DOHH2 (cell line): ENCODE measurements at regions not wholly inside any gene's neighbourhood (a gene's known extent, or its start where the extent isn't known, plus 50 kb on each side); places are given as distances from the start of the nearest gene placed in this dataset.

Experiments
- H3F3A ChIP-seq: fragments of 200-600 bp; sonication (generic), shearing (Covaris generic); 2 replicates; pipeline ENCODE4 v1.6.0; 2016; ENCODE audit warnings: antibody characterized with exemption, mild to moderate bottlenecking; ENCODE audit not compliant: control insufficient read depth, insufficient read depth
- H3K27ac ChIP-seq: fragments of 200-600 bp; sonication (generic); 2 replicates; pipeline ENCODE4 v1.5.1; 2014; ENCODE audit warnings: low read depth, mild to moderate bottlenecking, low read length, moderate library complexity
- H3K27me3 ChIP-seq: fragments of 200-600 bp; sonication (generic); 2 replicates; pipeline ENCODE4 v1.6.1; 2014; ENCODE audit warnings: mild to moderate bottlenecking, low read length, mixed read lengths; ENCODE audit not compliant: control insufficient read depth
- H3K36me3 ChIP-seq: fragments of 200-600 bp; sonication (generic); 2 replicates; pipeline ENCODE4 v1.6.1; 2014; ENCODE audit warnings: mild to moderate bottlenecking, low read length, moderate library complexity, mixed read lengths; ENCODE audit not compliant: control insufficient read depth
- H3K4me1 ChIP-seq: fragments of 200-600 bp; sonication (generic); 2 replicates; pipeline ENCODE4 v1.6.1; 2014; ENCODE audit warnings: mild to moderate bottlenecking, low read length, mixed read lengths; ENCODE audit not compliant: control insufficient read depth
- H3K4me2 ChIP-seq: fragments of 200-600 bp; sonication (generic); 2 replicates; pipeline ENCODE4 v1.6.0; 2014; ENCODE audit warnings: mild to moderate bottlenecking, low read length, moderate library complexity
- H3K4me3 ChIP-seq: fragments of 200-600 bp; sonication (generic); 2 replicates; pipeline ENCODE4 v1.5.1; 2014; ENCODE audit warnings: mild to moderate bottlenecking, low read length, mixed read lengths
- H3K79me2 ChIP-seq: fragments of 200-600 bp; sonication (generic); 2 replicates; pipeline ENCODE4 v1.6.1; 2014; ENCODE audit warnings: mild to moderate bottlenecking, low read length, mixed read lengths; ENCODE audit not compliant: control insufficient read depth
- H3K9me2 ChIP-seq: fragments of 200-600 bp; sonication (generic); replicated peaks from 2 replicates; pipeline ENCODE4 v1.6.1; 2014; ENCODE audit warnings: mild to moderate bottlenecking, low read length, mixed read lengths; ENCODE audit not compliant: control insufficient read depth
- H3K9me3 ChIP-seq: fragments of 200-600 bp; sonication (generic); 2 replicates; pipeline ENCODE4 v1.6.1; 2014; ENCODE audit warnings: antibody characterized with exemption, low read length, mixed read lengths; ENCODE audit not compliant: control insufficient read depth, insufficient read depth
- H4K20me1 ChIP-seq: fragments of 200-600 bp; sonication (generic); 2 replicates; pipeline ENCODE4 v1.6.0; 2014; ENCODE audit warnings: low read depth, mild to moderate bottlenecking, antibody characterized with exemption, low read length, moderate library complexity; ENCODE audit not compliant: control insufficient read depth, insufficient read depth
- EZH2phosphoT487 ChIP-seq: fragments of 200-600 bp; sonication (generic); IDR thresholded peaks from 2 replicates; pipeline ENCODE4 v1.6.1; 2017; ENCODE audit warnings: borderline replicate concordance, mild to moderate bottlenecking, antibody characterized with exemption, low read length, moderate library complexity, mixed read lengths
- TF ChIP-seq, protein P1 (sequence below): fragments of 200-600 bp; sonication (generic); IDR thresholded peaks from one replicate; pipeline ENCODE4 v1.5.1; 2014; ENCODE audit warnings: antibody characterized with exemption, mild to moderate bottlenecking, low read depth, low read length; ENCODE audit not compliant: poor library complexity, severe bottlenecking

DNA sequence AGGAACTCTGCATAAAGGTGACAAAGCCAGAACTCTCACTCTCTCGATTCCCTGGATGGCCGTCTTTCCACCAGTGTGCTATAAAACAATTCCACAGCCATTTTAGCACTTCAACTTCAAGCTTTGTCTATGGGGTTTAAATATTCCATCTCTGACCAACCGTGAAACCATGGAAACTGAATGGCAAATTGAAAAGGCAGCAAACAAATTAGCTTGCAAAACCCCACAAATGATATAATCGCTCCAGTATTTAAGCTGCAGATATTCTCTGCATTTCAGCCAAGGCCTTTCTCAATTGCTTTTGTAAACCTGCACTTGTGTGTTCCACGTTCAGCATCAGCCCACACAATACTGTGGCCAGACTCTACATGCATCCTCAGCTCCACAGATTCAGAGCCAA, 131.7 kb upstream of the ISX start:
- Histone ChIP-seq H3K9me2 (no peaks in the 10 kb centered on the region), H3K4me1 (no peaks in the 10 kb centered on the region), H3K27ac (no peak overlapping the region), H3K9me3 (no peaks in the 10 kb centered on the region), H3K36me3 (no peaks in the 10 kb centered on the region), H3K4me2 (no peak overlapping the region), H3F3A (no peaks in the 10 kb centered on the region), H3K4me3 (no peak overlapping the region), H3K79me2 (no peaks in the 10 kb centered on the region), H3K27me3 (no peaks in the 10 kb centered on the region), H4K20me1 (no peaks in the 10 kb centered on the region)
- TF ChIP-seq EZH2phosphoT487 = no peak
- TF ChIP-seq, protein P1, sequence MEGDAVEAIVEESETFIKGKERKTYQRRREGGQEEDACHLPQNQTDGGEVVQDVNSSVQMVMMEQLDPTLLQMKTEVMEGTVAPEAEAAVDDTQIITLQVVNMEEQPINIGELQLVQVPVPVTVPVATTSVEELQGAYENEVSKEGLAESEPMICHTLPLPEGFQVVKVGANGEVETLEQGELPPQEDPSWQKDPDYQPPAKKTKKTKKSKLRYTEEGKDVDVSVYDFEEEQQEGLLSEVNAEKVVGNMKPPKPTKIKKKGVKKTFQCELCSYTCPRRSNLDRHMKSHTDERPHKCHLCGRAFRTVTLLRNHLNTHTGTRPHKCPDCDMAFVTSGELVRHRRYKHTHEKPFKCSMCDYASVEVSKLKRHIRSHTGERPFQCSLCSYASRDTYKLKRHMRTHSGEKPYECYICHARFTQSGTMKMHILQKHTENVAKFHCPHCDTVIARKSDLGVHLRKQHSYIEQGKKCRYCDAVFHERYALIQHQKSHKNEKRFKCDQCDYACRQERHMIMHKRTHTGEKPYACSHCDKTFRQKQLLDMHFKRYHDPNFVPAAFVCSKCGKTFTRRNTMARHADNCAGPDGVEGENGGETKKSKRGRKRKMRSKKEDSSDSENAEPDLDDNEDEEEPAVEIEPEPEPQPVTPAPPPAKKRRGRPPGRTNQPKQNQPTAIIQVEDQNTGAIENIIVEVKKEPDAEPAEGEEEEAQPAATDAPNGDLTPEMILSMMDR = no peak

DNA sequence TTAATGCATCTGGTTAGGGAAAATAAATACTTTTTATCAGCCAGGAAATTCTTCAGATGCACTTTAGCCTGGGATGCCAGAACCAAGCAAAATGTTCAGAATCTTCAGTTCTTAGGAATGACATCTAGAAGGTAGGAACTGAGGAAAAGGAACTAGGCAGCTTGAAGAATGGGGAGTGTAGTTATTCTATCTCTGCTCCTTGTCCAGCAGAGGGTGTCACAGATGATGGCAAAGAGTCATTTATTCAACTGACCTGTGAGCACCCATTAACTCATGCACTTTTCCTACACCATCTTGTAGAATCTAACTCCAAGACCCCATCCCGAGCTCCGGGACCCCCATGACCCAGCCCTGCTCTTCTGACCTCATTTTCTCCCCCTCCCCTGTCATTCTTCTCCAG, 122.1 kb upstream of the ISX start:
- Histone ChIP-seq H3K27ac (no peak overlapping the region), H3F3A (no peaks in the 10 kb centered on the region), H3K27me3 (no peaks in the 10 kb centered on the region), H3K4me2 (no peak overlapping the region), H3K79me2 (no peaks in the 10 kb centered on the region), H3K4me3 (no peak overlapping the region), H4K20me1 (no peaks in the 10 kb centered on the region), H3K9me3 (no peaks in the 10 kb centered on the region), H3K9me2 (no peaks in the 10 kb centered on the region), H3K36me3 (no peaks in the 10 kb centered on the region), H3K4me1 (no peaks in the 10 kb centered on the region)
- TF ChIP-seq, protein P1 = peak; percentile 13
- no peak for TF ChIP-seq EZH2phosphoT487

DNA sequence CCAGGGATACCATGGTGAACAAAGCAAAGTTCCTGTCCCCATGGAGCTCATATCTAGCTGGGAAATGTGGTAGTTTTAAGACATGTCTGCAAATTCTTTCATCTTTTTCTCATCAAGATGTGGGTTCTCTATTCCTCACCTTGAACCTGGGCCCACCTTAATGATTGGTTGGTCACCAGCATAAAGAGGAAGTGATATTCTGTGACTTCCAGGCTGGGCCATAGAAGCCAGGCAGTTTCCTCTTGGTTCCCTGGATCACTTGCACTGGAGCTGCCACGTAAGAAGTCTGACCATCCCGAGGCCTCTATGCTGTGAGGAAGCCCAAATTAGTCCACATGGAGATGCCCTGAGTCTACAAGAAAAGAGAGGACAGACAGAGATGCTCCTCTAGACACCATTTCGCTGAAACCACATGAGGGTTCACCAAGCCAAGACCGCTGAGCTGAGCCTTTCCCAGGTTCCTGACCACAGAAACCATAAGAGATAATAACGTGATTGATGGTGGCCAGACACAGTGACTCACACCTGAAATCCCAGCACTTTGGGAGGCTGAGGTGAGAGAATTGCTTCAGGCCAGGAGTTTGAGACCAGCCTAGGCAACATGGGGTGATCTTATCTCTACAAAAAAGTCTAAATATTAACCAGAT, 119.5 kb upstream of the ISX start:
- no peaks in the 10 kb centered on the region for H3K9me2 ChIP-seq
- no peak overlapping the region for H3K4me3 ChIP-seq
- no peaks in the 10 kb centered on the region for H4K20me1 ChIP-seq
- H3K79me2 ChIP-seq = no peaks in the 10 kb centered on the region
- no peak overlapping the region for H3K27ac ChIP-seq
- H3F3A ChIP-seq = no peaks in the 10 kb centered on the region
- no peaks in the 10 kb centered on the region for H3K9me3 ChIP-seq
- H3K4me1 ChIP-seq = no peaks in the 10 kb centered on the region
- H3K27me3 ChIP-seq = no peaks in the 10 kb centered on the region
- no peaks in the 10 kb centered on the region for H3K36me3 ChIP-seq
- H3K4me2 ChIP-seq = no peak overlapping the region
- TF ChIP-seq EZH2phosphoT487 = no peak
- TF ChIP-seq, protein P1 = no peak
